ENCODE measurements at regions not wholly inside any gene's neighbourhood (a gene's known extent, or its start where the extent isn't known, plus 50 kb on each side); places are given as distances from the start of the nearest gene placed in this dataset.

DNA sequence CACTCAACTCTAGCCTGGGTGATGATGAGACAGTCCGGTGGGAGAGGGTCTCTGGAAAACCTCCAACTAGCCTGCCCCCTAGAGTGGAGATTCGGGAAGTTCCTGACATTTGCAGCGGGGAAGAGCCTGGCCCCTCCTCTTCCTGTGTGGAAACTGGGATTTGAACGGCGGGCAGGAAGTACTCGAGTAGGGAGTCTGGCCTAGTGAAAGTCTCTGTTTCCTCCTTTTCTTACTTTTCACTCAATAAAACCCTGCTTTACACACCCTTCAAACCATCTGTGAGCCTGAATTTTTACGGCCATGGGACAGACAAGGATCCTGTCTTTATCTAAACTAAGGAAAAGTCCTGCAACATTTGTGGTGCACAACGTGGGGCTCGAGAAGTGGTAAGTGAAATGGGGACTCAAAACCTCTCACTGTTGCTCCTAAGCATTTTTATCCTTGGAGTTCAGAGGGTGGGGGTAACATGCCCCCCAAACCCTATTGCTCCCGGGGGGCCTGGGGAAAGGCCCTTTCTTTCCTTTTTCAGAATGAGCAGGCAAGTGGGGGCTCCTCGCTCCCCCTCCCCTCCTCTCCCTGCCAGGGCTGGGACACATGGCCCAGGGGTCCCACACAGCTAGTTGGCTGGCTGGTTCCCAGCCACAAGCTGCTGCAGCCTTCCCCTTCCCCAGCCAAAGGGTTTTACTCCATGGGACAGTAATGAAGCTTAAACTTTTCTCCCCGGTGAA, 224.7 kb upstream of the GBE1 start:
- DNase-seq (ENCODE audit: extremely low spot score): no peak
- ChIA-PET CTCF (no interaction called here), POLR2A (no interaction called here)
- TF ChIP-seq ELF4 (IDR thresholded peaks at IDR 0.05) (no peak), SUZ12 (IDR thresholded peaks at IDR 0.05) (no peak), FOXK2 (IDR thresholded peaks at IDR 0.05) (no peak), FOXM1 (IDR thresholded peaks at IDR 0.05; ENCODE audit: borderline replicate concordance) (no peak), SP1 (IDR thresholded peaks at IDR 0.05) (no peak), CTBP1 (IDR thresholded peaks at IDR 0.05; ENCODE audit: borderline replicate concordance) (no peak), LEF1 (IDR thresholded peaks at IDR 0.05; ENCODE audit: borderline replicate concordance) (no peak), BHLHE40 (IDR thresholded peaks at IDR 0.05; ENCODE audit: borderline replicate concordance) (no peak), FOXA1 (IDR thresholded peaks at IDR 0.05) (no peak), PKNOX1 (IDR thresholded peaks at IDR 0.05) (no peak)

DNA sequence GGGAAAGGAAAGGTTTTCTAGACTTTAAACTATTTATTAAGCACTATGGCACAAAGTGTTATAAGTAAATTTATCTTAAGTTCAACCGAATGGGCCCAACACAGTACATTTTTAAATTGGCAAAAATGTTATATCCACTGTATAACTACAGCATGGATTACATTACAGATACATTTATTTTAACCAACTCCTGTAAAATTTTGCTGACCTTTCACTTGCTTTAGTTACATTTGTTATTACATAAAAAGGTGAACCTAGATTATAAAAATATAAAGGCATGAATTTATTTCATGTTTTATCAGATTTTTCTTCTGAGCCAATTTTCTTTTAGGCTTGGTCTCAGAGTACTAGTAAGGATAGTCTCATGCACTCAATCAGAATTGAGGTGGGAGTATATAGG, 221.9 kb upstream of the GBE1 start:
- TF ChIP-seq ZNF384 (IDR thresholded peaks at IDR 0.05) (no peak), FOXK2 (IDR thresholded peaks at IDR 0.05) (no peak)
- DNase-seq (ENCODE audit: extremely low spot score): no peak
- POLR2A ChIA-PET: no interaction called here
- CTCF ChIA-PET: no interaction called here

GRCh38 chr3:81980596-81981494, 219.4 kb upstream of the GBE1 start:
- no peak for DNase-seq (ENCODE audit: extremely low spot score)
- ChIA-PET CTCF (no interaction called here), POLR2A (no interaction called here)
- TF ChIP-seq ELF4 (IDR thresholded peaks at IDR 0.05): no peak

DNA sequence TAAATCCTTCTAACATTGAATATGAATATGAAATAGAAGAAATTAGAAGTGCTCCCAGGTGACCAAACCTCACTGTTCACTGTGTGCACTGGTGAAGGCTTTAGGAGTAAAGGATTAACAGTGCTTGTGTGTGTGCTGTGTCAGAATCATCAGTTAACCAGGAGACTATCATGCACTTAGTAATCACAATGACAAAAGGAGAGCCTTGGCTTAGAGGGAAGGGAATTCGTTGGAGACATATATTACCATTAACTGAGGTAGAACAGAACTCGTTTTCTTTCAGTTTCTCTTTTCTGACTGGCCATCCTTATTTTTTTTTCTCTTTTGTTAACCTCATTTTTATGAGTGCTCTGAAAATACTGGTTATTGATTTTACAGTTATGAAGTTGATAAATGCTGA, 213.3 kb upstream of the GBE1 start:
- CTCF ChIA-PET: no interaction called here
- TF ChIP-seq ZNF384 (IDR thresholded peaks at IDR 0.05) (no peak), PKNOX1 (IDR thresholded peaks at IDR 0.05) (no peak), SP1 (IDR thresholded peaks at IDR 0.05) (no peak), ARNT (IDR thresholded peaks at IDR 0.05) (no peak)
- POLR2A ChIA-PET: no interaction called here
- no peak for DNase-seq (ENCODE audit: extremely low spot score)

DNA sequence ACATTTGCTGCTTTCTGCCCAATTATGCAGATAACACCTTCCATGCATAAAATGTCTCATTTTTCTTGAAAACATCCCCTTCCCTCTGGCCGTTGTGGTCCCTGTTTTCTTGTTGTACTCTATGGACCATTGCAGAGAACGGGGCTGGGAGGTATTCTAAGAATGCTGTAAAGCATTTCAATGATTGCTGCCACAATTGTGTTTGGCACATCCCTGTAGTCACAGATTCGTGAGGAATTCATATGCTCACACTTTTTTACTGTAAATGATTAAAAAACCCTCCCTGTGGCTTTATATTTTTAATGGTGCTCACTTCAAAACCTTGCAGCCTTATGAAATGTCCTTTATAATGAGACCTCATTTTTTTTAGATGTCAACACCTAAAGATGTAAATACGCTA, 207.2 kb upstream of the GBE1 start:
- no peak for DNase-seq (ENCODE audit: extremely low spot score)
- CTCF ChIA-PET: no interaction called here
- POLR2A ChIA-PET: no interaction called here
- no peak for TF ChIP-seq SP1 (IDR thresholded peaks at IDR 0.05)
- TF ChIP-seq FOXA1 (IDR thresholded peaks at IDR 0.05): no peak
- no peak for TF ChIP-seq ARNT (IDR thresholded peaks at IDR 0.05)
- TF ChIP-seq ZNF384 (IDR thresholded peaks at IDR 0.05): no peak
- no peak for TF ChIP-seq FOXK2 (IDR thresholded peaks at IDR 0.05)
- TF ChIP-seq TARDBP (IDR thresholded peaks at IDR 0.05): no peak
- no peak for TF ChIP-seq BHLHE40 (IDR thresholded peaks at IDR 0.05; ENCODE audit: borderline replicate concordance)
- no peak for TF ChIP-seq LEF1 (IDR thresholded peaks at IDR 0.05; ENCODE audit: borderline replicate concordance)
- no peak for TF ChIP-seq SUZ12 (IDR thresholded peaks at IDR 0.05)
- TF ChIP-seq L3MBTL2 (conservative IDR thresholded peaks at IDR 0.05): no peak
- no peak for TF ChIP-seq PKNOX1 (IDR thresholded peaks at IDR 0.05)
- TF ChIP-seq NFRKB (IDR thresholded peaks at IDR 0.05): no peak
- TF ChIP-seq FOXM1 (IDR thresholded peaks at IDR 0.05; ENCODE audit: borderline replicate concordance): no peak
- no peak for TF ChIP-seq HDGF (IDR thresholded peaks at IDR 0.05; ENCODE audit: borderline replicate concordance)
- no peak for TF ChIP-seq ELF4 (IDR thresholded peaks at IDR 0.05)
- TF ChIP-seq CTBP1 (IDR thresholded peaks at IDR 0.05; ENCODE audit: borderline replicate concordance): no peak

DNA sequence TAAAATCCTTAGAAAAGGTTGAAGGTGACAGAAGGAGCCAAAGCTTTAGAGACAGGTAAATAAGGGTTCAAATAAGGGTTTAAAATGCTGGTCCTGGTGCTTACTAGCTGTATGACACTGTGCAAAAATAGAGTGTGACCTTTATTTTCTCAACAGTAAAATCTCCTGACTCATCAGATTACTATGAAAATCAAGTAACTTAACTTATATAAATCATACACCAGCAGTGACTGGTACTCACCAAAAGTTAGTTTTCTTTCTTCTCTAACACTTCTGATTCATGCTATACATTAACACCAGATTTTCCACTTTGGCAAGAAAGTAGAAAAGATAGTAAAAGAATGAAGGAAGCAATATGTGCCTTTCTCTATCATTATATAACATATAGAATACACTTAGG, 205.9 kb upstream of the GBE1 start:
- CTCF ChIA-PET: no interaction called here
- POLR2A ChIA-PET: no interaction called here
- TF ChIP-seq NFRKB (IDR thresholded peaks at IDR 0.05) (no peak), HDGF (IDR thresholded peaks at IDR 0.05; ENCODE audit: borderline replicate concordance) (no peak), ARNT (IDR thresholded peaks at IDR 0.05) (no peak), CTBP1 (IDR thresholded peaks at IDR 0.05; ENCODE audit: borderline replicate concordance) (no peak), FOXM1 (IDR thresholded peaks at IDR 0.05; ENCODE audit: borderline replicate concordance) (no peak), ELF4 (IDR thresholded peaks at IDR 0.05) (no peak), L3MBTL2 (conservative IDR thresholded peaks at IDR 0.05) (no peak), FOXK2 (IDR thresholded peaks at IDR 0.05) (no peak), ZNF384 (IDR thresholded peaks at IDR 0.05) (no peak)
- DNase-seq (ENCODE audit: extremely low spot score): no peak

DNA sequence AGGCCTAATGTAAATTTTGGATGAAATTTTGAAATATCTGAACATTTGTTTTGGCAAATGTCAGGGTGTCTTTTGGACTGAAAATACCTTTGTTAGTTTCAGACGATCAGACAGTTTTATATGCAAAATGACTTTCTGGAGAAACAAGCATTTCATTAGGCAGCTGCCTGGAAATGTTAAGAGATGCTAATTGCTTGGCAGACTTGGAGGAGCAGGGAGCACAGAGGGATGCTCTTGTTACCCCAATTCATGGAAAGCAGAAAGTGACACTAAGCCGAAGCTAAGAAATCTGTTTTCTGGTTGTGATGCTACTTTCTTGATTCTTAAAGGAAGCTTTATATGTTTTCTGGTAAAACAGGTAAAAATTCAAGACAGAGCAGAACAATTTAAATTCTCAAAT, 204.3 kb upstream of the GBE1 start:
- POLR2A ChIA-PET: no interaction called here
- CTCF ChIA-PET: no interaction called here

More for the DNA sequence above, 204.3 kb upstream of the GBE1 start:
- no peak for DNase-seq (ENCODE audit: extremely low spot score)
- TF ChIP-seq BHLHE40 (IDR thresholded peaks at IDR 0.05; ENCODE audit: borderline replicate concordance) (no peak), L3MBTL2 (conservative IDR thresholded peaks at IDR 0.05) (no peak), SUZ12 (IDR thresholded peaks at IDR 0.05) (no peak), ARNT (IDR thresholded peaks at IDR 0.05) (no peak), ELF4 (IDR thresholded peaks at IDR 0.05) (no peak), PKNOX1 (IDR thresholded peaks at IDR 0.05) (no peak), FOXA1 (IDR thresholded peaks at IDR 0.05) (no peak), CTBP1 (IDR thresholded peaks at IDR 0.05; ENCODE audit: borderline replicate concordance) (no peak), NFRKB (IDR thresholded peaks at IDR 0.05) (no peak), SP1 (IDR thresholded peaks at IDR 0.05) (no peak), LEF1 (IDR thresholded peaks at IDR 0.05; ENCODE audit: borderline replicate concordance) (no peak), HDGF (IDR thresholded peaks at IDR 0.05; ENCODE audit: borderline replicate concordance) (no peak), TARDBP (IDR thresholded peaks at IDR 0.05) (no peak), ZNF384 (IDR thresholded peaks at IDR 0.05) (no peak), FOXK2 (IDR thresholded peaks at IDR 0.05) (no peak), FOXM1 (IDR thresholded peaks at IDR 0.05; ENCODE audit: borderline replicate concordance) (no peak)

Data from HEK293T (cell line).